ENCODE measurements at regions not wholly inside any gene's neighbourhood (a gene's known extent, or its start where the extent isn't known, plus 50 kb on each side); places are given as distances from the start of the nearest gene placed in this dataset.

- no peak for DNase-seq
- H3K4me3 ChIP-seq, result no peak overlapping the region
- H3K9me3 ChIP-seq, result no peaks in the 10 kb centered on the region
- TF ChIP-seq CTCF (IDR thresholded peaks at IDR 0.05), result no peak
- H3K27ac ChIP-seq, result no peak overlapping the region
- H3K27me3 ChIP-seq, result no peaks in the 10 kb centered on the region
- intact Hi-C loops (cut with DNase I), result no loop called here
- no peaks in the 10 kb centered on the region for H3K4me1 ChIP-seq
- ATAC-seq, result no peak
- H3K36me3 ChIP-seq, result no peaks in the 10 kb centered on the region
Observed at GRCh38 chr3:59392116-59392515, 342.3 kb upstream of the CFAP20DC start.

GRCh38 chr3:59391131-59391530 is 341.3 kb upstream of the CFAP20DC start:
- Histone ChIP-seq H3K27ac (no peak overlapping the region), H3K4me3 (no peak overlapping the region), H3K36me3 (no peaks in the 10 kb centered on the region), H3K9me3 (no peaks in the 10 kb centered on the region), H3K4me1 (peaks cover 0 to 5% of the 10 kb centered on the region in 2 donors), H3K27me3 (no peaks in the 10 kb centered on the region)
- ATAC-seq, result no peak
- intact Hi-C loops (cut with DNase I), result no loop called here
- no peak for DNase-seq
- TF ChIP-seq CTCF (IDR thresholded peaks at IDR 0.05), result no peak

- Histone ChIP-seq H3K4me3 (no peak overlapping the region), H3K36me3 (no peaks in the 10 kb centered on the region), H3K27me3 (no peaks in the 10 kb centered on the region), H3K9me3 (no peaks in the 10 kb centered on the region), H3K27ac (no peak overlapping the region), H3K4me1 (peaks cover 0 to 5% of the 10 kb centered on the region in 2 donors)
- DNase-seq (no peak), ATAC-seq (no peak)
- intact Hi-C loops (cut with DNase I), result no loop called here
- TF ChIP-seq CTCF (IDR thresholded peaks at IDR 0.05), result no peak
Observed at GRCh38 chr3:59388555-59389270, 338.9 kb upstream of the CFAP20DC start.

GRCh38 chr3:59386165-59386564 is 336.3 kb upstream of the CFAP20DC start:
- DNase-seq (no peak), ATAC-seq (no peak)
- Histone ChIP-seq H3K36me3 (no peaks in the 10 kb centered on the region), H3K27me3 (no peaks in the 10 kb centered on the region), H3K4me3 (no peak overlapping the region), H3K4me1 (peaks cover 0 to 5% of the 10 kb centered on the region in 2 donors), H3K27ac (peak overlapping the region in 1 of 2 donors; percentile 46), H3K9me3 (no peaks in the 10 kb centered on the region)
- no peak for TF ChIP-seq CTCF (IDR thresholded peaks at IDR 0.05)
- intact Hi-C loops (cut with DNase I), result no loop called here

- no peak for TF ChIP-seq CTCF (IDR thresholded peaks at IDR 0.05)
- Histone ChIP-seq H3K27me3 (no peaks in the 10 kb centered on the region), H3K4me1 (peaks cover 0 to 5% of the 10 kb centered on the region in 2 donors), H3K9me3 (no peaks in the 10 kb centered on the region), H3K27ac (peak overlapping the region in 1 of 2 donors; percentile 46), H3K4me3 (no peak overlapping the region), H3K36me3 (no peaks in the 10 kb centered on the region)
- ATAC-seq, result no peak
- intact Hi-C loops (cut with DNase I), result no loop called here
- no peak for DNase-seq
Observed at GRCh38 chr3:59385547-59385946, 335.7 kb upstream of the CFAP20DC start.
